ENCODE measurements at regions not wholly inside any gene's neighbourhood (a gene's known extent, or its start where the extent isn't known, plus 50 kb on each side); places are given as distances from the start of the nearest gene placed in this dataset.
A peak's percentile ranks its signal among the peaks of the same experiment; 100 is the strongest.

DNA sequence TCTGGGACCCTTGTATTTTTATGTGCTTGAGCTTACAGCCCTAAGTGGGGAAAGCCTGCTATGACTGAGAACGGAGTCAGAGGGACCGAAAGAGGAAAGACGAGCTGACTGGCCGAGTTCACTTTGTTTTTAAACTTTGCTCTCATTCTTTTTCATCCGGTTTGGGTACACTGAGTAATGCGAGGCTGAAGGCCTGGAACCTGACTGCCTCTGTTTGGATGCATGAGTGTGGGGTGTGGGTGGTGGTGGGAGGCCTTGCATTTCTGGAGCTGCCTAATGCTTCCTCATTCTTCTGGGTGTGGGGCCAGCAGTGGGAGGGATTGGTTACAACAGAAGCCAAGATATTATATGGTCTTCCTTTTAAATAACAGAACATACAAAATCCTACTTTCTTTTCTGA lies 155.5 kb downstream of the BUB3 start:
- Histone ChIP-seq H3K4me2 (ENCODE audit: insufficient read depth, low read length) (no peak overlapping the region), H3K4me1 (ENCODE audit: insufficient read depth, low read length) (no peaks in the 10 kb centered on the region), H3K4me3 (ENCODE audit: low read depth in 1 of 2, low read length in 2 of 2) (no peak overlapping the region), H3K9me3 (ENCODE audit: insufficient read depth, low read length, severe bottlenecking) (no peaks in the 10 kb centered on the region), H4K20me1 (ENCODE audit: insufficient read depth, low read length) (no peaks in the 10 kb centered on the region), H2AFZ (ENCODE audit: low read depth, low read length) (no peak overlapping the region), H3K27me3 (ENCODE audit: insufficient read depth, low read length, poor library complexity) (peaks cover 5% of the 10 kb centered on the region), H3K79me2 (ENCODE audit: insufficient read depth, low read length) (no peaks in the 10 kb centered on the region), H3K36me3 (ENCODE audit: insufficient read depth, low read length) (no peaks in the 10 kb centered on the region), H3K27ac (ENCODE audit: low read length) (no peak overlapping the region), H3K9ac (ENCODE audit: low read depth, low read length) (no peak overlapping the region)
- TF ChIP-seq CTCF (IDR thresholded peaks at IDR 0.05; ENCODE audit: borderline replicate concordance, extremely low read depth, low read length, poor library complexity, severe bottlenecking) (no peak), EZH2 (IDR thresholded peaks at IDR 0.05; ENCODE audit: borderline replicate concordance, low read depth, low read length, severe bottlenecking) (no peak)
- no peak for DNase-seq
- no peak for ATAC-seq (ENCODE audit: insufficient read depth, low read depth)

- DNase-seq (no peak), ATAC-seq (ENCODE audit: insufficient read depth, low read depth) (no peak)
- Histone ChIP-seq H3K79me2 (ENCODE audit: insufficient read depth, low read length) (no peaks in the 10 kb centered on the region), H3K27me3 (ENCODE audit: insufficient read depth, low read length, poor library complexity) (no peaks in the 10 kb centered on the region), H3K36me3 (ENCODE audit: insufficient read depth, low read length) (no peaks in the 10 kb centered on the region), H3K9me3 (ENCODE audit: insufficient read depth, low read length, severe bottlenecking) (no peaks in the 10 kb centered on the region), H3K9ac (ENCODE audit: low read depth, low read length) (no peak overlapping the region), H3K4me3 (ENCODE audit: low read depth in 1 of 2, low read length in 2 of 2) (no peak overlapping the region), H2AFZ (ENCODE audit: low read depth, low read length) (no peak overlapping the region), H3K4me1 (ENCODE audit: insufficient read depth, low read length) (no peaks in the 10 kb centered on the region), H3K27ac (ENCODE audit: low read length) (no peak overlapping the region), H3K4me2 (ENCODE audit: insufficient read depth, low read length) (no peak overlapping the region), H4K20me1 (ENCODE audit: insufficient read depth, low read length) (no peaks in the 10 kb centered on the region)
- TF ChIP-seq EZH2 (IDR thresholded peaks at IDR 0.05; ENCODE audit: borderline replicate concordance, low read depth, low read length, severe bottlenecking) (no peak), CTCF (IDR thresholded peaks at IDR 0.05; ENCODE audit: borderline replicate concordance, extremely low read depth, low read length, poor library complexity, severe bottlenecking) (no peak)
These were observed 162.6 kb downstream of the BUB3 start for GRCh38 chr10:123316776-123317175.

GRCh38 chr10:123318516-123318915 lies 164.3 kb downstream of the BUB3 start:
- Histone ChIP-seq H4K20me1 (ENCODE audit: insufficient read depth, low read length) (no peaks in the 10 kb centered on the region), H3K4me1 (ENCODE audit: insufficient read depth, low read length) (no peaks in the 10 kb centered on the region), H3K79me2 (ENCODE audit: insufficient read depth, low read length) (no peaks in the 10 kb centered on the region), H3K4me3 (ENCODE audit: low read depth in 1 of 2, low read length in 2 of 2) (no peak overlapping the region), H3K36me3 (ENCODE audit: insufficient read depth, low read length) (no peaks in the 10 kb centered on the region), H3K27me3 (ENCODE audit: insufficient read depth, low read length, poor library complexity) (no peaks in the 10 kb centered on the region), H3K4me2 (ENCODE audit: insufficient read depth, low read length) (no peak overlapping the region), H2AFZ (ENCODE audit: low read depth, low read length) (no peak overlapping the region), H3K9me3 (ENCODE audit: insufficient read depth, low read length, severe bottlenecking) (no peaks in the 10 kb centered on the region), H3K9ac (ENCODE audit: low read depth, low read length) (no peak overlapping the region), H3K27ac (ENCODE audit: low read length) (no peak overlapping the region)
- DNase-seq (no peak), ATAC-seq (ENCODE audit: insufficient read depth, low read depth) (peak; percentile 29; the same call in 1 of the 3 replicates)
- TF ChIP-seq CTCF (IDR thresholded peaks at IDR 0.05; ENCODE audit: borderline replicate concordance, extremely low read depth, low read length, poor library complexity, severe bottlenecking): no peak
- no peak for TF ChIP-seq EZH2 (IDR thresholded peaks at IDR 0.05; ENCODE audit: borderline replicate concordance, low read depth, low read length, severe bottlenecking)

DNA sequence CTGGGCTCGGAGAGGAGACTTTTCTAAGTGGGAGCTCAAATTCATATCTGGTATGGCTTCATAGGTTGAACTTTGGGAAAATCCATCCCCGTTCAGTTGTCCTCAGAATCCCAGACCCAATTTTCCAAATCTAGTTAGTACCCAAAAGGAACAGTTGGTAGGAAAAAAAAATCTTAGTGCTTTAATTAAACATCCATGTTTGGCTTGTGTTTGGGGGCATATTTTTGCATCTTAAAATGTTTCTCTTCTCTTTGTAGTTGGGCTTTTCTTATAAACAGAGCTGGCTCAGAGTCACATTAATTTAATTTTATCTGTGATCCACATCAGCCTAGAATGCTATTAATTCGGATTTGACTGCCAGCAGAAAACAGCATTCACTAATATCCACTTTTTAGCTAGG lies 165.9 kb downstream of the BUB3 start:
- H3K27me3 ChIP-seq (ENCODE audit: insufficient read depth, low read length, poor library complexity): no peaks in the 10 kb centered on the region
- no peak overlapping the region for H2AFZ ChIP-seq (ENCODE audit: low read depth, low read length)
- no peaks in the 10 kb centered on the region for H3K79me2 ChIP-seq (ENCODE audit: insufficient read depth, low read length)
- no peak overlapping the region for H3K4me2 ChIP-seq (ENCODE audit: insufficient read depth, low read length)
- no peaks in the 10 kb centered on the region for H3K9me3 ChIP-seq (ENCODE audit: insufficient read depth, low read length, severe bottlenecking)
- H3K4me1 ChIP-seq (ENCODE audit: insufficient read depth, low read length): no peaks in the 10 kb centered on the region
- H4K20me1 ChIP-seq (ENCODE audit: insufficient read depth, low read length): no peaks in the 10 kb centered on the region
- no peak overlapping the region for H3K27ac ChIP-seq (ENCODE audit: low read length)
- DNase-seq (no peak), ATAC-seq (ENCODE audit: insufficient read depth, low read depth) (no peak)
- TF ChIP-seq CTCF (IDR thresholded peaks at IDR 0.05; ENCODE audit: borderline replicate concordance, extremely low read depth, low read length, poor library complexity, severe bottlenecking) (no peak), EZH2 (IDR thresholded peaks at IDR 0.05; ENCODE audit: borderline replicate concordance, low read depth, low read length, severe bottlenecking) (no peak)
- H3K36me3 ChIP-seq (ENCODE audit: insufficient read depth, low read length): no peaks in the 10 kb centered on the region
- no peak overlapping the region for H3K9ac ChIP-seq (ENCODE audit: low read depth, low read length)
- H3K4me3 ChIP-seq (ENCODE audit: low read depth in 1 of 2, low read length in 2 of 2): no peak overlapping the region

All from DND-41 (cell line).